Fibroblast of gingiva (primary cell): ENCODE measurements at regions not wholly inside any gene's neighbourhood (a gene's known extent, or its start where the extent isn't known, plus 50 kb on each side); places are given as distances from the start of the nearest gene placed in this dataset.

Experiments used
- DNase-seq: peaks from one replicate; pipeline ENCODE4 v3.0.0-alpha.2; 2011; ENCODE audit warnings: low read depth

- no peak for DNase-seq
Measured at GRCh38 chr11:27193434-27194225, 153.0 kb downstream of the BBOX1 start.

- DNase-seq, result no peak
Measured at GRCh38 chr11:27192184-27192583, 151.6 kb downstream of the BBOX1 start.

- no peak for DNase-seq
Measured at GRCh38 chr11:27191639-27192038, 151.0 kb downstream of the BBOX1 start.

DNA sequence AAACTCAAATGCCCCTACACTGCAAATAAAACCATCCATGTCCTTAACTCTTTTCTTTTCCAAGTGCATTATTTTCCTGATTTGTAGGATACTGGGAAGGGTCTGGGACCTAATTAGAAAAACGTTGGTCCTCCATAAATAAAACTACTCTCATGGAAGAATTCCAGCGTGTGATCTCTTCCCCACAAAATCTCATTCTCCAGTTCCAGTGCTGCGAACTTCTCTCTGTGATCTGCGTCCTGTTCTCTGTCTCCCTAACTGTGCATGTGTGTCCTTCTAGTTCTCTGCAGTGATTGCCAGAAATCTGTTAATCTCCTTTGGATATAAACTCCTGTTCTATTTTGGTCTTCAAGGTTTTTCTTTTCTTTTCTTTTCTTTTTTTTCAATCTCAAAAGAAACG is 148.1 kb downstream of the BBOX1 start:
- DNase-seq, result no peak

- no peak for DNase-seq
Measured at GRCh38 chr11:27187848-27188621, 147.4 kb downstream of the BBOX1 start.

- no peak for DNase-seq
Measured at GRCh38 chr11:27187075-27187847, 146.6 kb downstream of the BBOX1 start.

DNA sequence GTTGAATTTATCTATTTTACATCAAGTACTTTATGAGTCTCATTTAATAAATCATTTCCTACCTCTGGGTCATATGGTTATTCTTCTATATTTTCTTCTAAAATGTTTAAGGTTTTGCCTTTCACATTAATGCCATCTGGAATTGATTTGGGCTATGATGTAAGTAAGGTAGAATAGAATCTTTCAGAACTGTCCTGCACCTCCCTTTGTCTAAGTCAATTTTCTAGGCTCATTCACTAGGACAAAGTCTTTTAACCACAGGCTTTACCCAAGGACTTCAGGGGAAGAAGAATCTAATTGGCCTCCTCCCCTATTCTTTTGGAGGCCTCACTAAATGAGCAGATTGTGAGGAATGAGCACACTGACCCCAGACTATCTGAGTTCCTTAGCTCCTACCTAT is 146.0 kb downstream of the BBOX1 start:
- DNase-seq, result no peak

DNA sequence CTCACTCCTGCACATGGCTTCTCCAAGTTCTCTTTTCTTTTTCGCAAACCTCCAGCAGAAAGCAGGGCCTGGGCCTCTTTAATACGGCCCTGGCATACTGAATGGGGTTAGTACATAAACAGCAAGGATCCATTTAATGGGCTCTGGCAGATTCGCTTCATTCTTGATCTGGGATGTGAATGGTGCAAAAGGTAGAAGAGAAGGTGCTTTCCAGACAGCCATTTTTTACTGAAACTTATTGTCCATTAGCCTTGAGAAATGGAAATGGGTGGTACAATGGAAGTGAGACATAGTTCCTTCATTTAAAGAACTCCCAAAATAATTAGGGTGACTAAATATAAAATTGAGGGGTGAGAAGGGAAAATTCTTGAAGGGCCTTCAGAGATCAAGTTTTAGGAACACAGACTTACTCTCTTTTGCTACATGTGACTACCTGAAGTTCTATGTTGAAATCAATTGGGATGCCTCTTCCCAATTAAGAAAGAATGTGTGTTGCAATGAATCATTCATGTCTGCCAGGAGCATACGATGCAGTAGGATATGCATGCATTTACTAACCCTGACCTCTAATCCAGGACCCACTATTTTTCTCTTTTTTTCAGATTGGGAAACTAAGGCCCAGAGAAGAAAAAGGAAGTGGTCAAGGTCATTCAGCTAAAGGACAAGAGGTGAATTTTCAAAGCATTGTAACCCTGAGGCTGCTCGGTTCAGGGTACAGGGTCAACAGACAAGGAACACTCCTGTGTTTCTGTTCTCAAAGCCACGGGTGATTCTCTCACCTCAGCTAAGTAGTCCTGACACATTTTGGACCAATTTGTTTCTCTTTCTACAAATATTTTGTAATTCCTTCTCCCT is 144.1 kb downstream of the BBOX1 start:
- peak; percentile 40 for DNase-seq

GRCh38 chr11:27183672-27184457 is 143.2 kb downstream of the BBOX1 start:
- peak; percentile 61 for DNase-seq

DNA sequence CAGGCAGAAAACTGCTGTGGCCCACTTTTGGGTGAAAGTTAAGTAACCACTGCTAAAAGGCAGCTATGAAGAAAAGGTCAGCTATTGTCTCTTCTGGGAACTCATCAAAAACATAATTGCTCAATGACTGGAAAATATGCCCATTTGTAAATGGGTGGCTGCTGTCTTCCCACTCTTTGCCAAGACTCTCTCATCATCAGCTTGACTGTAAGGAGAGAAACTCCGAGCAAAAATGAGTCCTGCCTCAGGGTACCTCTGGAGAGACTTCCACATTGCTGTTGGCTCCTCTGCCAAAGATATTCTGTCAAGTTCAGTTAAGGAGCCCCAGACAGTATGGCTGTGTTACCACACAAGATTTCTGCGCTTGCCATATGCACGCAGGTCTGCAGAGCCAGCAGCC is 138.7 kb downstream of the BBOX1 start:
- DNase-seq, result peak; percentile 92

DNA sequence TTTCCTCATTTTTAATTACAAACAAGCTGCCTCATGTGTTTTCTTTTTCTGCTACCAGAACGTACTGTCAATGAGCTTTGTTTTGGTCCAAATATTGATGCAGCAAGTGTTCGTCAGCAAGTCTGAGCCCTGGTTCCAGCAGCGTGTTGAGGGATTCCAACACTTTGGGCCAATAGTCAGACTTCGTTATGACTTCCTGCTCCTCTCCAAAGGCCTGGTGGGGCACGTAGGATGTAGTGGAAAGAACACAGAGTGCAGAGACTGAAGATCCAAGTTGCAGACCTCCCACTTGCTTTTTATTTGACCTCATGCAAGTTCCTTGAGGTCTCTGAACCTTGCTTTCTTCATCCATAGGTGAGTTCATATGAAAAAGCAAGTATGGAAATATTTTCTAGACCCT is 138.2 kb downstream of the BBOX1 start:
- DNase-seq, result no peak
